ENCODE measurements at regions not wholly inside any gene's neighbourhood (a gene's known extent, or its start where the extent isn't known, plus 50 kb on each side); places are given as distances from the start of the nearest gene placed in this dataset.

- TF ChIP-seq CTCF (conservative IDR thresholded peaks at IDR 0.05): no peak
- Histone ChIP-seq H3K27ac (ENCODE audit: insufficient read length, low read depth, low read length) (no peak overlapping the region), H3K9ac (ENCODE audit: extremely low read depth, insufficient read length, low read length) (no peak overlapping the region), H2BK20ac (ENCODE audit: low read depth, low read length, poor library complexity, severe bottlenecking) (no peak overlapping the region), H3K14ac (ENCODE audit: insufficient read depth, low read length) (no peak overlapping the region), H3K23ac (ENCODE audit: insufficient read length, low read depth, low read length) (no peak overlapping the region), H2BK12ac (ENCODE audit: insufficient read length, low read depth, low read length) (no peak overlapping the region), H4K8ac (replicated peaks; ENCODE audit: insufficient read length, low read depth, low read length) (no peak overlapping the region), H3K27me3 (ENCODE audit: insufficient read depth, low read length) (no peaks in the 10 kb centered on the region), H4K91ac (ENCODE audit: insufficient read length, low read depth, low read length) (no peak overlapping the region), H3K79me2 (ENCODE audit: insufficient read depth, low read length) (no peaks in the 10 kb centered on the region), H3K18ac (ENCODE audit: insufficient read length, low read depth, low read length) (no peak overlapping the region), H2AFZ (ENCODE audit: low read length) (no peak overlapping the region), H2BK120ac (ENCODE audit: low read depth, low read length, poor library complexity, severe bottlenecking) (no peak overlapping the region), H4K5ac (ENCODE audit: insufficient read length, low read depth, low read length) (no peak overlapping the region), H3K79me1 (ENCODE audit: insufficient read depth, low read depth, low read length, poor library complexity, severe bottlenecking) (no peaks in the 10 kb centered on the region), H3K23me2 (ENCODE audit: insufficient read length, low read depth, low read length, poor library complexity, severe bottlenecking) (no peaks in the 10 kb centered on the region), H2AK5ac (ENCODE audit: insufficient read length, low read length) (no peak overlapping the region), H3K4me1 (ENCODE audit: insufficient read depth, low read length) (no peaks in the 10 kb centered on the region), H3K9me3 (ENCODE audit: control insufficient read depth, low read depth, low read length) (no peaks in the 10 kb centered on the region), H2BK15ac (ENCODE audit: low read depth, low read length) (no peak overlapping the region), H3K4me2 (ENCODE audit: insufficient read depth, insufficient read length, low read length) (no peak overlapping the region), H3K56ac (ENCODE audit: insufficient read length, low read depth, low read length) (no peak overlapping the region), H2BK5ac (ENCODE audit: insufficient read length, low read length) (no peak overlapping the region), H3T11ph (ENCODE audit: low read length) (no peak overlapping the region), H4K20me1 (ENCODE audit: control insufficient read depth, insufficient read depth, insufficient read length) (no peaks in the 10 kb centered on the region), H3K4ac (ENCODE audit: low read depth, low read length) (no peak overlapping the region)
- Mint-ChIP-seq H3K9me3 (no peaks in the 10 kb centered on the region), H3K4me3 (no peak overlapping the region), H3K4me1 (peaks cover 0 to 4% of the 10 kb centered on the region in 2 experiments; a peak in 1 of 4 replicates), H3K36me3 (ENCODE audit: insufficient read depth in 1 of 3, low read depth in 3 of 3) (no peaks in the 10 kb centered on the region), H3K27me3 (ENCODE audit: low read depth) (no peaks in the 10 kb centered on the region), H3K27ac (no peak overlapping the region)
- no CpG with 5 or more reads among the region's 1 CpG for WGBS (ENCODE audit: extremely low coverage, insufficient read length, low lambda C conversion rate)
- DNase-seq: no peak
Observed at GRCh38 chr5:107043665-107044064, 627.1 kb downstream of the EFNA5 start.
